Stimulated activated CD8-positive, alpha-beta memory T cell treated with anti-CD3 and anti-CD28 coated beads, Interleukin-12 subunit alpha, Interleukin-12 subunit beta, amount 100 ng/mL, for 1 hour (primary cell): ENCODE measurements at regions not wholly inside any gene's neighbourhood (a gene's known extent, or its start where the extent isn't known, plus 50 kb on each side); places are given as distances from the start of the nearest gene placed in this dataset.

Experiments
- DNase-seq: peaks from one replicate; pipeline ENCODE4 v3.0.0-alpha.2; 2020; ENCODE audit warnings: low read depth

GRCh38 chr14:75370416-75371205 is 57.2 kb upstream of the JDP2 start:
- no peak for DNase-seq

DNA sequence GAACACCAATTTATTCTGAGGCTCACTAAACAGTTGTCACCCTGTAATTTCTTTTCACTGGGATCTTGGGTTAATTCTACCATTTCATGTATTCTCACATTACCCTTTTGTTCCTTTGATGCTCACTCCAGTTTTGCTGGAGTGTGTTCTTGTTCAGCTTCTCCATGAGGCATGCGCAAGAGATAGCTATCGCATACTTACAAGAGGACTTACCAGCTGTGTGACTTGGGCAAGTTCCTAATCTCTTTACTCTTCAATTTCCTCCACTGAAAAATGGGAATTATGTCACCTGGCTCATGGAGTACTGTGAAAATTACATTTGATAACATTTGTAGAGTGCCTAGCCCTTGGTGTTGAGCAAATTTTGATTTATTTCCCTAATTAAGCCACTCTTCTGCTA is 56.5 kb upstream of the JDP2 start:
- DNase-seq = no peak

DNA sequence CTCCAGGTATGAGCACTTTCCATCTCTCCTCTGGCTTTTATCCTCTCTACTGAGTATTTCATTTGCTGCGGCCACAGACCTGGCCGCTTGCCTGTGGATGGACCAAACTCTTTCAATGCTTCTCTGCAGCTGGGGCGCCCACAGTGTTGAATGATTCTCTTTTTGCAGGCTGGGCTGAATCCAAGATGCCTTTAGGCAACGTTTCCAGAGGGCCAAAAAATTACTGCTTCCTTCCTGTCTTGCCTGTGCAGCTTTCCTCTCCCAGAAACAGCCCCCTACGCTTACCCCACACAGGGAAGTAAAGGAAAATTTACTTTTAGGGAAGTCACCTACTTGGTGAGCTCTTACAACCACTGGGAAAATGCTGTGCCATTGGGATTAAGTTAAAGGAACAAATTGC is 55.6 kb upstream of the JDP2 start:
- no peak for DNase-seq

DNA sequence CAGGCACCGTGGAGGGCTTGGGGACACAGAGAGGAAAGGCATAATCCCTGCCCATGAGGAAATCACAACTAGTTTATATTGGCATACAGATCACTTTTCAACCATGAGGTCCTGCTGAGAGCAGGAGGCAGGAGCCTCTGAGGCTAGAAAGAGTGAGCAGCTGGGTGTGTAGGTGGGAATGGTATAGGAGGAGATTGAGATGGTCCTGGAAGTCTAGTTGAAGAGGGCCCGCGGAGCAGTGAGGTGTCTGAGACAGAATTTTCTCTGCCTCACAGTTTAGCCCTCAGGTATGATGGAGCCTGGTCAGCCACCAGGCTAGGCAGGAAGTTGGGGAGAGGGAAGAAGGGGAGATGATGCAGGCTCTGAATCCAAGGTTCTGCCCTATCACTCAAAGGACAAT is 54.7 kb upstream of the JDP2 start:
- DNase-seq = no peak

DNA sequence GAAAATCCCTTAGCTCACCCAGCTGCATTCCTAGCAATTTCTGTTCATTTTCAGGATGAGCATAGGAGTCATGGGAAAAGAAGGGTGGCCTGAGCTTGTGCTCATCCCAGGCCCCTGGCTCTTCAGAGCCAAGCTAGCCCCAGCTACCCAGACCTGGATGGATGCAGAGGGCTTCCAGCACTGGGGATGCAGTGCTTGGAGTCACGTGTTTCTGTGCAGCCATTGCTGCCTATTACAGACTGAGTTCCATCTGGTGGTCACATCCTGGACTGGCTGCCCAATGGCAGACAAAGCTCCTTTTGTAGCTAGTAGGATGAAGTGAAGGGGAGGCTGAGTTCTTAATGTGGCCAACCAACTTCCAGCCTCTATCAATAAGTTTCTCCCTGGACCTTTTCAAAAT is 54.2 kb upstream of the JDP2 start:
- DNase-seq = no peak

DNA sequence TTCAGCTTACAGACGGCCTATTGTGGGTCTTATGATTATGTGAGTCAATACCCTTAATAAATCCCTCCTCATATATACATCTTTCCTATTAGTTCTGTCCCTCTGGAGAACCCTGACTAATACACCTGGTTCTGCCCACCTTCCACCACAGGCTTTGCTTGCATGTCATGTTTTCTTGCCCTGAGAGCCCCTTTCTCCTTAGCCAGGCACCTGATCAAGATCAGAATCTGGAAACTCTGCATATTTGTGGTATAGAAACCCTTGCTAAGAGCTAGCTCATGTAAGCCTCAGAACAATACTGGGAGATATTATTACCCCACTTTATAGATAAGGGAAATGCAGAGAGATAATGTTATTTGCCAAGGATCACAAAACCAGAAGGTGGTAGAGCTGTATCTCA is 52.9 kb upstream of the JDP2 start:
- no peak for DNase-seq

DNA sequence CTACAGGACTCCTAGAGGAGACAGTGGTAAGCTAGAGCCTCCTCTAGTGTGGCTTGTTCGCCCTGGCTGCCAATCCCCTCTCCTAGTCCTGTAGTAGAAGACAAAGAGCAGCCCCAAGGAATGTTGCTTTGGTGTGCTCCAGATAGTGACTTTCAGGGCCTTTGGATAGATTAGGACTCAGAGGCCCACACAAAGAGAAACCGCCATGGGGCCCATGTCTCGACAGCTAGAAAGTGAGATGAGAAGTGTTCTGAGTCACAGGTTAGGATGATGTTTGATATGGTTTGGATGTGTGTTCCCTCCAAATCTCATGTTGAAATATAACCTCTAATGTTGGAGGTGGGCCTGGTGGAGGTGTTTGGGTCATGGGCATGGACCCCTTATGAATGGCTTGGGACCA is 51.8 kb upstream of the JDP2 start:
- no peak for DNase-seq
